Endothelial cell of umbilical vein (primary cell): ENCODE measurements at regions not wholly inside any gene's neighbourhood (a gene's known extent, or its start where the extent isn't known, plus 50 kb on each side); places are given as distances from the start of the nearest gene placed in this dataset.

Experiments used
- BruUV-seq: library from RNA; stranded (reverse); fragments of 400-500 nt; replicated peaks from 2 replicates; lab custom pipeline; 2021; lab: Mats Ljungman, UMichigan
- CTCF ChIA-PET: fragments of 300-600, 350-600 bp; sonication (Branson Sonifier 250); formaldehyde crosslinking; loops from one replicate; lab custom pipeline; 2021; ENCODE audit warnings: antibody characterized with exemption, inconsistent platforms; lab: Charles Lee
- POLR2A ChIA-PET: fragments of 300-600, 350-600 bp; sonication (Branson Sonifier 250); formaldehyde crosslinking; loops from one replicate; lab custom pipeline; 2021; ENCODE audit warnings: antibody characterized with exemption, inconsistent platforms; lab: Charles Lee
- DNase-seq: peaks from one replicate; pipeline ENCODE4 v3.0.0-alpha.2; 2011; ENCODE audit warnings: low read depth, low spot score
- FAIRE-seq: peaks from 2 replicates; lab custom pipeline; 2011; peaks lifted over from hg19 to GRCh38; lab: Jason Lieb, UNC
- H2AFZ ChIP-seq: 2 replicates; pipeline ENCODE4 v1.6.0; 2012; ENCODE audit warnings: low read depth, low read length, control low read depth, inconsistent platforms
- H3K27ac ChIP-seq: 2 replicates; pipeline ENCODE4 v1.5.1; 2011; ENCODE audit warnings: low read depth, mild to moderate bottlenecking, control low read depth, low read length, moderate library complexity; ENCODE audit not compliant: insufficient read depth
- H3K27me3 ChIP-seq, 2 experiments: 2 replicates each; pipeline versions ENCODE4 v1.6.0 to v1.6.1; 2011; ENCODE audit warnings: low read length in 2 of 2, mixed read lengths in 1 of 2; ENCODE audit not compliant: control insufficient read depth in 2 of 2, insufficient read depth in 2 of 2
- H3K36me3 ChIP-seq, 2 experiments: 2 replicates in 1 of 2; 3 replicates in 1 of 2; pipeline ENCODE4 v1.5.1; 2011; ENCODE audit warnings: low read length in 2 of 2, mild to moderate bottlenecking in 1 of 2, moderate library complexity in 1 of 2; ENCODE audit not compliant: control insufficient read depth in 2 of 2, insufficient read depth in 2 of 2; ENCODE audit errors: extremely low read depth in 1 of 2
- H3K4me1 ChIP-seq: 3 replicates; pipeline ENCODE4 v1.5.1; 2011; ENCODE audit warnings: mild to moderate bottlenecking, low read length; ENCODE audit not compliant: control insufficient read depth, insufficient read depth; ENCODE audit errors: extremely low read depth
- H3K4me2 ChIP-seq: 2 replicates; pipeline ENCODE4 v1.6.1; 2011; ENCODE audit warnings: low read length, control low read depth, mixed read lengths; ENCODE audit not compliant: insufficient read depth
- H3K4me3 ChIP-seq, 3 experiments: fragments of 200-600 bp in 1 of 3; sonication (generic), shearing (Covaris generic) in 1 of 3; replicated peaks in 1 of 3; 2 replicates each; pipeline ENCODE4 v1.5.1; 2011 to 2016; ENCODE audit warnings: control low read depth in 3 of 3, low read length in 3 of 3, mild to moderate bottlenecking in 2 of 3, inconsistent platforms in 1 of 3, low read depth in 1 of 3, moderate library complexity in 1 of 3; ENCODE audit not compliant: insufficient read depth in 1 of 3
- H3K79me2 ChIP-seq: 2 replicates; pipeline ENCODE4 v1.6.0; 2012; ENCODE audit warnings: low read length, inconsistent platforms; ENCODE audit not compliant: control insufficient read depth, insufficient read depth
- H3K9ac ChIP-seq: replicated peaks from 2 replicates; pipeline ENCODE3; 2011; ENCODE audit warnings: low read length, control low read depth; ENCODE audit not compliant: insufficient read depth; ENCODE audit errors: extremely low read depth
- H3K9me1 ChIP-seq: replicated peaks from 3 replicates; pipeline ENCODE4 v1.6.0; 2011; ENCODE audit warnings: mild to moderate bottlenecking, low read length; ENCODE audit not compliant: control insufficient read depth, insufficient read depth; ENCODE audit errors: extremely low read depth
- H3K9me3 ChIP-seq: replicated peaks from 2 replicates; pipeline ENCODE4 v1.5.1; 2012; ENCODE audit warnings: low read length, inconsistent platforms; ENCODE audit not compliant: control insufficient read depth, insufficient read depth
- H4K20me1 ChIP-seq: replicated peaks from 2 replicates; pipeline ENCODE3; 2011; ENCODE audit warnings: mild to moderate bottlenecking, low read length; ENCODE audit not compliant: control insufficient read depth, insufficient read depth; ENCODE audit errors: extremely low read depth
- EZH2 ChIP-seq: IDR thresholded peaks from 2 replicates; pipeline ENCODE4 v1.6.1; 2012; ENCODE audit warnings: borderline replicate concordance, low read depth, mild to moderate bottlenecking, moderate library complexity, low read length, inconsistent platforms; ENCODE audit not compliant: severe bottlenecking
- FOS ChIP-seq: IDR thresholded peaks from 2 replicates; pipeline ENCODE4 v1.6.1; 2011; ENCODE audit warnings: mild to moderate bottlenecking, low read length, moderate library complexity, borderline replicate concordance; ENCODE audit not compliant: insufficient read depth
- GATA2 ChIP-seq: IDR thresholded peaks from 2 replicates; pipeline ENCODE4 v1.7.0; 2011; ENCODE audit warnings: low read depth, mild to moderate bottlenecking, moderate library complexity, mixed read lengths, low read length; ENCODE audit not compliant: insufficient read length, insufficient read depth
- JUN ChIP-seq: IDR thresholded peaks from 2 replicates; pipeline ENCODE4 v1.6.1; 2011; ENCODE audit warnings: borderline replicate concordance, low read depth; ENCODE audit not compliant: insufficient read length, insufficient read depth
- MYC ChIP-seq: IDR thresholded peaks from one replicate; pipeline ENCODE4 v1.6.1; 2011; ENCODE audit warnings: mild to moderate bottlenecking, low read depth, low read length
- POLR2A ChIP-seq: IDR thresholded peaks from 2 replicates; pipeline ENCODE4 v1.6.1; 2012; ENCODE audit warnings: low read depth, mild to moderate bottlenecking, control low read depth, low read length
- POLR2AphosphoS5 ChIP-seq: IDR thresholded peaks from 2 replicates; pipeline ENCODE4 v1.6.1; 2012; ENCODE audit warnings: low read depth, mild to moderate bottlenecking, control low read depth, low read length, moderate library complexity; ENCODE audit not compliant: insufficient read depth
- dilution Hi-C: fragments of 300-500 bp; cut with MboI; formaldehyde crosslinking; loops from one replicate; pipeline ENCODE4 v1.15.0; 2019; ENCODE audit warnings: low sequenced_read_pairs; ENCODE audit not compliant: extremely low pct_ligation_motif_present
- intact Hi-C: fragments of 100-400 bp; cut with micrococcal nuclease; formaldehyde crosslinking; loops from one replicate; pipeline ENCODE4 v1.10.0; 2022
- TF ChIP-seq, protein P1 (sequence below), 2 donors: IDR thresholded peaks; 1 replicate in 1 of 2; 2 replicates in 1 of 2; pipeline ENCODE4 v1.5.1; 2011; ENCODE audit warnings: low read length in 2 of 2, mild to moderate bottlenecking in 2 of 2, moderate library complexity in 2 of 2, control low read depth in 1 of 2, inconsistent platforms in 1 of 2, low read depth in 1 of 2; ENCODE audit not compliant: insufficient read depth in 1 of 2; ENCODE audit errors: extremely low read depth in 1 of 2
- TF ChIP-seq, protein P2 (sequence below): IDR thresholded peaks from 2 replicates; pipeline ENCODE4 v1.6.1; 2011; ENCODE audit not compliant: insufficient read depth, insufficient read length

DNA sequence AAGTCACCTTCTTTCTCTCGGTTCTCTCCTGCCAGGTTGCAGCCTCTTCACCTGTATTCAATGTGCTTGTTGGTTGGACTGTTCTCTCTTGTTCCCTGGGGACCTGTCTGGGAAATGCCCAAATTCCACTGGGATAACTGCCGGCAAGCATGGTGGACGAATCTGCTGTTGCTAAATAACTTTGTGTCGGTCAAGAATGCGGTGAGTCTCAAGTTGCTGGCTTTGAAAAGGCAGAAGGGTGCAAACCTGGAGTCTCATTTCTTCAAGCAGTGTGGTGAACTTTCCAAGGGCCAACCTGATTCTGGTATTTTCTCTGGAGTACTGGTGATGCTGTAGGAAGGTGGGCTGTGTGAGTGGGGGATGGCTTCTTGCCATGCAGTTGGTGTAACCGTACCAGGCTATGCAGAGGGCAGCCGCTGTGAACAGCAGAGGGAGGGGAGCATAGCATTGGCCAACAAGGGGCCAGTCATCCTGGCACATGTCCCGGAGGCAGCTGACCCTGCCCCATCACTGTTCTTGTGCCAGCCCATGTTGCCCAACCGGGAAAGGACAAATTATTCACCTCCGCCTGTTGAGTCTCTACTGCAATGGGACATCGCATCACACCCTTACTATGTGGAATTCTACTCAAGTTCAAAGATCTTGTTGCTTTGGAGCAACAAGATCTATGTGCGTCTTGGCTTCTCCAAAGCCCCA is 88.1 kb upstream of the SEC11C start:
- no peak overlapping the region for H2AFZ ChIP-seq
- DNase-seq (no peak), FAIRE-seq (no peak)
- intact Hi-C loops (no loop called here), dilution Hi-C loops (loop anchor here (25.0 kb wide), 1 partner anchor 264 kb away; no protein-coding TSS in a partner anchor)
- H3K79me2 ChIP-seq, result no peaks in the 10 kb centered on the region
- no peak overlapping the region for H3K9ac ChIP-seq
- no TSS peak for BruUV-seq
- POLR2A ChIA-PET, result no interaction called here
- no peak for TF ChIP-seq POLR2A
- no peak for TF ChIP-seq FOS
- no peak for TF ChIP-seq GATA2
- no peak for TF ChIP-seq MYC
- TF ChIP-seq, protein P1, sequence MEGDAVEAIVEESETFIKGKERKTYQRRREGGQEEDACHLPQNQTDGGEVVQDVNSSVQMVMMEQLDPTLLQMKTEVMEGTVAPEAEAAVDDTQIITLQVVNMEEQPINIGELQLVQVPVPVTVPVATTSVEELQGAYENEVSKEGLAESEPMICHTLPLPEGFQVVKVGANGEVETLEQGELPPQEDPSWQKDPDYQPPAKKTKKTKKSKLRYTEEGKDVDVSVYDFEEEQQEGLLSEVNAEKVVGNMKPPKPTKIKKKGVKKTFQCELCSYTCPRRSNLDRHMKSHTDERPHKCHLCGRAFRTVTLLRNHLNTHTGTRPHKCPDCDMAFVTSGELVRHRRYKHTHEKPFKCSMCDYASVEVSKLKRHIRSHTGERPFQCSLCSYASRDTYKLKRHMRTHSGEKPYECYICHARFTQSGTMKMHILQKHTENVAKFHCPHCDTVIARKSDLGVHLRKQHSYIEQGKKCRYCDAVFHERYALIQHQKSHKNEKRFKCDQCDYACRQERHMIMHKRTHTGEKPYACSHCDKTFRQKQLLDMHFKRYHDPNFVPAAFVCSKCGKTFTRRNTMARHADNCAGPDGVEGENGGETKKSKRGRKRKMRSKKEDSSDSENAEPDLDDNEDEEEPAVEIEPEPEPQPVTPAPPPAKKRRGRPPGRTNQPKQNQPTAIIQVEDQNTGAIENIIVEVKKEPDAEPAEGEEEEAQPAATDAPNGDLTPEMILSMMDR (IDR thresholded peaks at IDR 0.05; ENCODE audit: extremely low read depth in 1 of 2, insufficient read depth in 1 of 2, low read depth in 1 of 2, low read length in 2 of 2), result no peak
- TF ChIP-seq JUN, result no peak
- TF ChIP-seq, protein P2, sequence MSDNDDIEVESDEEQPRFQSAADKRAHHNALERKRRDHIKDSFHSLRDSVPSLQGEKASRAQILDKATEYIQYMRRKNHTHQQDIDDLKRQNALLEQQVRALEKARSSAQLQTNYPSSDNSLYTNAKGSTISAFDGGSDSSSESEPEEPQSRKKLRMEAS, result no peak
- no peak for TF ChIP-seq POLR2AphosphoS5
- TF ChIP-seq EZH2, result no peak
- no peaks in the 10 kb centered on the region for H4K20me1 ChIP-seq
- CTCF ChIA-PET, result interaction anchor here (1.6 kb wide), 1 partner anchor 19 kb away, joined by 4 read pairs; no protein-coding TSS in a partner anchor
- no peak overlapping the region for H3K4me3 ChIP-seq
- no peaks in the 10 kb centered on the region for H3K36me3 ChIP-seq
- H3K9me3 ChIP-seq, result no peaks in the 10 kb centered on the region
- peaks cover 0 to 4% of the 10 kb centered on the region in 2 experiments for H3K27me3 ChIP-seq
- no peak overlapping the region for H3K4me2 ChIP-seq
- H3K4me1 ChIP-seq, result no peaks in the 10 kb centered on the region
- H3K27ac ChIP-seq, result no peak overlapping the region
- no peaks in the 10 kb centered on the region for H3K9me1 ChIP-seq
